ENCODE measurements at regions not wholly inside any gene's neighbourhood (a gene's known extent, or its start where the extent isn't known, plus 50 kb on each side); places are given as distances from the start of the nearest gene placed in this dataset.

- H3K27ac ChIP-seq, result no peak overlapping the region
- TF ChIP-seq POLR2A (IDR thresholded peaks at IDR 0.05) (no peak), CTCF (IDR thresholded peaks at IDR 0.05 in 4 of 5, conservative IDR thresholded peaks at IDR 0.05 in 1 of 5) (no peak)
- no peak for ATAC-seq
- H3K4me3 ChIP-seq, result no peak overlapping the region
- H3K9me3 ChIP-seq, result no peaks in the 10 kb centered on the region
- no peaks in the 10 kb centered on the region for H3K27me3 ChIP-seq
- intact Hi-C loops (cut with DNase I; ENCODE audit: low total_unique reads), result no loop called here
- no peaks in the 10 kb centered on the region for H3K36me3 ChIP-seq
- no peak for DNase-seq
- no peaks in the 10 kb centered on the region for H3K4me1 ChIP-seq
- in situ Hi-C loops (cut with MboI; ENCODE audit: low sequenced_read_pairs in 4 of 4), result no loop called here
Measured at GRCh38 chr6:117126213-117126612, 139.1 kb upstream of the VGLL2 start.

DNA sequence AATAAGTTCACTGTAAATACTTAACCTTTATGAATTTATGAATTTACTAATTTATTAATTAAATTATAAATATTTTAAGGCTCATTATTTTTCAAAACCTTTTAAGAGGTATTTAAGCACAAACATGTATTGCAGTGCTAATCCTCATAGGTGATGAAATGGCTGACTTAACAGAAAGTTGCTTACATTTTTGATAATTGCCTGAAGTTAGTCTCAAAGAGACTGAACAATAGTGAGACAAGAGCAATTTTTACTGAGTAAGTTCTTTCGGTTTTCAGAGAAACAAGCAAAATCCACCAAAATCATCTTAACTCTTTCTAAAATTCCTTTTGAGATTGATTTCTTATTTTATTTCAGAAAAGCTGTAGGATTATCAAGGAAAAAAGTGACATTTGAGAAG, 137.3 kb upstream of the VGLL2 start:
- DNase-seq, result no peak
- Histone ChIP-seq H3K27ac (no peak overlapping the region), H3K36me3 (no peaks in the 10 kb centered on the region), H3K27me3 (no peaks in the 10 kb centered on the region), H3K4me3 (no peak overlapping the region), H3K9me3 (no peaks in the 10 kb centered on the region), H3K4me1 (no peaks in the 10 kb centered on the region)
- no peak for ATAC-seq
- in situ Hi-C loops (cut with MboI; ENCODE audit: low sequenced_read_pairs in 4 of 4), result no loop called here
- TF ChIP-seq CTCF (IDR thresholded peaks at IDR 0.05 in 4 of 5, conservative IDR thresholded peaks at IDR 0.05 in 1 of 5) (no peak), POLR2A (IDR thresholded peaks at IDR 0.05) (no peak)
- intact Hi-C loops (cut with DNase I; ENCODE audit: low total_unique reads), result no loop called here

- H3K4me1 ChIP-seq, result no peaks in the 10 kb centered on the region
- TF ChIP-seq CTCF (IDR thresholded peaks at IDR 0.05 in 4 of 5, conservative IDR thresholded peaks at IDR 0.05 in 1 of 5) (no peak), POLR2A (IDR thresholded peaks at IDR 0.05) (no peak)
- H3K27me3 ChIP-seq, result no peaks in the 10 kb centered on the region
- in situ Hi-C loops (cut with MboI; ENCODE audit: low sequenced_read_pairs in 4 of 4) (loop anchor here in 1 of 4 donors (10.0 kb wide), 1 partner anchor 155 kb away; no protein-coding TSS in a partner anchor), intact Hi-C loops (cut with DNase I; ENCODE audit: low total_unique reads) (loop anchor here (10.0 kb wide), 1 partner anchor 265 kb away; no protein-coding TSS in a partner anchor)
- DNase-seq (no peak), ATAC-seq (no peak)
- H3K27ac ChIP-seq, result no peak overlapping the region
- H3K9me3 ChIP-seq, result no peaks in the 10 kb centered on the region
- H3K36me3 ChIP-seq, result no peaks in the 10 kb centered on the region
- no peak overlapping the region for H3K4me3 ChIP-seq
Measured at GRCh38 chr6:117130125-117130524, 135.2 kb upstream of the VGLL2 start.

GRCh38 chr6:117136702-117137101, 128.7 kb upstream of the VGLL2 start:
- H3K4me3 ChIP-seq, result no peak overlapping the region
- peaks cover 13 to 24% of the 10 kb centered on the region in 2 donors for H3K4me1 ChIP-seq
- no peak for TF ChIP-seq POLR2A (IDR thresholded peaks at IDR 0.05)
- intact Hi-C loops (cut with DNase I; ENCODE audit: low total_unique reads), result loop anchor here (10.0 kb wide), 1 partner anchor 258 kb away; no protein-coding TSS in a partner anchor
- in situ Hi-C loops (cut with MboI; ENCODE audit: low sequenced_read_pairs in 4 of 4), result loop anchor here in 1 of 4 donors (10.0 kb wide), 1 partner anchor 162 kb away; no protein-coding TSS in a partner anchor
- H3K27me3 ChIP-seq, result no peaks in the 10 kb centered on the region
- no peaks in the 10 kb centered on the region for H3K9me3 ChIP-seq
- peak overlapping the region; percentile 88 to 94 (median 92) for H3K27ac ChIP-seq
- no peaks in the 10 kb centered on the region for H3K36me3 ChIP-seq
- ATAC-seq, result no peak
- no peak for DNase-seq

DNA sequence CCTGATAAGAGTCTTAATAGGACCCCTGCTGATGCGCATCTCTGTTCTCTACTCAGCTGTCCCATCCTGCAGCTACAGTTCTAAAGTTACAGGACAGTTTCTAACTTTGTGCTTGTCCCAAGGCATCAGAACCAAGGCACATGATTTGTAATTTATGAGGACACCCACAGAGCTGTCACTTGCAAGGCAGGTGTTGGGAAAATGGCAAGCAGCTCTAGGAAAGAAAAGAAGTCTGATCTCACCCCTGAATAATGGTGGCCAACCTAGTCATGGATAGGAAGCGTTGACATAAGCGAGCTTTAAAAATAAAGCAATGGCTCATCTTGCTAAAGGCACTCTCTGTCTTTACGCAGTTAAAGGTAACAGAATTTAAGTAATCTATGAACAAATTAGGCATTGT, 127.6 kb upstream of the VGLL2 start:
- H3K27ac ChIP-seq, result peak overlapping the region; percentile 88 to 94 (median 92)
- H3K4me1 ChIP-seq, result peaks cover 22 to 33% of the 10 kb centered on the region in 2 donors
- no peaks in the 10 kb centered on the region for H3K9me3 ChIP-seq
- TF ChIP-seq POLR2A (IDR thresholded peaks at IDR 0.05) (peak in 1 of 2 donors; percentile 4), CTCF (IDR thresholded peaks at IDR 0.05 in 4 of 5, conservative IDR thresholded peaks at IDR 0.05 in 1 of 5) (peak in 1 of 5 experiments; percentile 14)
- intact Hi-C loops (cut with DNase I; ENCODE audit: low total_unique reads), result loop anchor here (1.0 to 10.0 kb wide), 5 partner anchors 29 to 257 kb away; no protein-coding TSS in a partner anchor
- in situ Hi-C loops (cut with MboI; ENCODE audit: low sequenced_read_pairs in 4 of 4), result loop anchor here in 1 of 4 donors (10.0 kb wide), 1 partner anchor 163 kb away; no protein-coding TSS in a partner anchor
- DNase-seq, result peak; percentile 81
- H3K4me3 ChIP-seq, result peak overlapping the region in 2 of 4 donors; percentile 14
- H3K27me3 ChIP-seq, result no peaks in the 10 kb centered on the region
- H3K36me3 ChIP-seq, result no peaks in the 10 kb centered on the region
- ATAC-seq, result peak; percentile 87 to 92

Measured in gastrocnemius medialis (tissue), 4 donors.